Esophagus muscularis mucosa (tissue), 4 donors: ENCODE measurements at regions not wholly inside any gene's neighbourhood (a gene's known extent, or its start where the extent isn't known, plus 50 kb on each side); places are given as distances from the start of the nearest gene placed in this dataset.

Experiments
- CTCF ChIP-seq, 3 experiments: fragments of 200-600 bp in 2 of 3; fragments of 450-650 bp in 1 of 3; sonication (generic) in 2 of 3; IDR thresholded peaks; one replicate each; pipeline ENCODE4 v1.5.1; 2017 to 2019; ENCODE audit warnings: antibody characterized with exemption in 3 of 3, mild to moderate bottlenecking in 2 of 3, moderate library complexity in 1 of 3
- EP300 ChIP-seq: sonication (generic); formaldehyde crosslinking; IDR thresholded peaks from one replicate; pipeline ENCODE4 v1.6.1; 2017; ENCODE audit warnings: antibody characterized with exemption
- POLR2A ChIP-seq: fragments of 450-650 bp; IDR thresholded peaks from one replicate; pipeline ENCODE4 v1.6.1; 2017; ENCODE audit warnings: antibody characterized with exemption, moderate library complexity, mild to moderate bottlenecking, low read depth
- POLR2AphosphoS5 ChIP-seq, 2 donors: sonication (generic); formaldehyde crosslinking; IDR thresholded peaks; one replicate each; pipeline ENCODE4 v1.6.1; 2017; ENCODE audit warnings: antibody characterized with exemption in 2 of 2

- TF ChIP-seq CTCF (IDR thresholded peaks at IDR 0.05) (peak; percentile 84 to 93 (median 88)), POLR2A (no peak), POLR2AphosphoS5 (IDR thresholded peaks at IDR 0.05) (peak; percentile 73 to 74), EP300 (no peak)
Measured at GRCh38 chr11:8813658-8814057, 97.3 kb upstream of the AKIP1 start.
